ENCODE measurements at regions not wholly inside any gene's neighbourhood (a gene's known extent, or its start where the extent isn't known, plus 50 kb on each side); places are given as distances from the start of the nearest gene placed in this dataset.
"Not testable (repeated sequence)": the region's sequence is repeated elsewhere in the genome, so short reads cannot be mapped to it uniquely, and the experiment has no call there.

- H3K79me2 ChIP-seq (ENCODE audit: low read depth): no peaks in the 10 kb centered on the region
- no peaks in the 10 kb centered on the region; the same call in 1 of the 2 replicates for H3K9me3 ChIP-seq (ENCODE audit: insufficient read depth, low read depth)
- 0 out of 2 replicates have a peak, but pooled peaks cover 8% of the 10 kb centered on the region for H3K4me1 ChIP-seq (replicated peaks; ENCODE audit: insufficient read depth)
- H3K27me3 ChIP-seq (ENCODE audit: insufficient read depth, low read depth): no peaks in the 10 kb centered on the region
- no peaks in the 10 kb centered on the region for H3F3A ChIP-seq (ENCODE audit: insufficient read depth, low read depth)
- H4K20me1 ChIP-seq (ENCODE audit: insufficient read depth): no peaks in the 10 kb centered on the region
- CTCF ChIA-PET: no interaction called here
- H2AFZ ChIP-seq: no peak overlapping the region
- POLR2A ChIA-PET (ENCODE audit: unreplicated experiment): no interaction called here
- H3K36me3 ChIP-seq (ENCODE audit: low read depth): no peaks in the 10 kb centered on the region
- BruUV-seq (replicated peaks): no TSS peak
- H3K4me2 ChIP-seq: no peak overlapping the region
- DNase-seq: no peak
- H3K4me3 ChIP-seq: no peak overlapping the region
- TF ChIP-seq CTCF (conservative IDR thresholded peaks at IDR 0.05) (no peak), EZH2 (IDR thresholded peaks at IDR 0.05; ENCODE audit: low read depth) (no peak)
- H3K27ac ChIP-seq: no peak overlapping the region
- no peaks in the 10 kb centered on the region for H3K9me2 ChIP-seq (ENCODE audit: insufficient read depth)
- intact Hi-C loops (cut with micrococcal nuclease; ENCODE audit: unreplicated experiment): no loop called here
Observed at GRCh38 chr10:81603106-81603620, 271.8 kb upstream of the NRG3 start.

GRCh38 chr10:81644485-81644884 lies 230.5 kb upstream of the NRG3 start:
- H3K36me3 ChIP-seq (ENCODE audit: low read depth); H3K9me3 ChIP-seq (ENCODE audit: insufficient read depth, low read depth); H3K9me2 ChIP-seq (ENCODE audit: insufficient read depth); H3K4me1 ChIP-seq (replicated peaks; ENCODE audit: insufficient read depth); H3F3A ChIP-seq (ENCODE audit: insufficient read depth, low read depth); DNase-seq; H3K4me2 ChIP-seq; POLR2A ChIA-PET (ENCODE audit: unreplicated experiment); H2AFZ ChIP-seq; H3K4me3 ChIP-seq; H3K27ac ChIP-seq; H4K20me1 ChIP-seq (ENCODE audit: insufficient read depth); BruUV-seq (replicated peaks); intact Hi-C loops (cut with micrococcal nuclease; ENCODE audit: unreplicated experiment); H3K79me2 ChIP-seq (ENCODE audit: low read depth); CTCF ChIA-PET; H3K27me3 ChIP-seq (ENCODE audit: insufficient read depth, low read depth): not testable (repeated sequence)

DNA sequence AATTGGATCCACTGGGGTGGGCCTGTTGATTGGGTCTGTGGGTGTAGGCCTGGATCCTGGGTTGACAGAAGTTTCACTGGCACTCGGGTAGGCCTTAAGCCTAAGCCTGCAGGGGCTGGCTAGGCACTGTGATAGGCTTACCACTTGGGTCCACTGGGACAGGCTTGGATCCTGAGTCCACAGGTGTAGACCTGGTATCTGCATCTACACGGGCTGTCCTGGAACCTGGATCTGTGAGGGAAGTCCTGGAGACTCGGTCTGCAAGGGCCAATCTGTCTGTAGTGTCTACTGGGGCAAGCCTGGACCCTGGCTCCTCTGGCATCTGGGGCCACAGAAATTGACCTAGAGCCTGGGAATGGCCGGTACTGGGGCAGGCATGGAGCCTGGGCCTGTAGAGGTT lies 219.0 kb upstream of the NRG3 start:
- Histone ChIP-seq H3K27ac (no peak overlapping the region), H2AFZ (no peak overlapping the region), H3K9me3 (ENCODE audit: insufficient read depth, low read depth) (no peaks in the 10 kb centered on the region), H3K4me2 (no peak overlapping the region), H3K36me3 (ENCODE audit: low read depth) (no peaks in the 10 kb centered on the region), H3F3A (ENCODE audit: insufficient read depth, low read depth) (no peaks in the 10 kb centered on the region), H3K4me3 (no peak overlapping the region), H3K79me2 (ENCODE audit: low read depth) (no peaks in the 10 kb centered on the region), H3K4me1 (replicated peaks; ENCODE audit: insufficient read depth) (no peaks in the 10 kb centered on the region), H3K9me2 (ENCODE audit: insufficient read depth) (0 out of 2 replicates have a peak, but pooled peaks cover 7% of the 10 kb centered on the region), H4K20me1 (ENCODE audit: insufficient read depth) (no peaks in the 10 kb centered on the region; the same call in 1 of the 2 replicates), H3K27me3 (ENCODE audit: insufficient read depth, low read depth) (no peaks in the 10 kb centered on the region)
- no peak for DNase-seq
- BruUV-seq (replicated peaks): no TSS peak
- TF ChIP-seq CTCF (conservative IDR thresholded peaks at IDR 0.05) (no peak), EZH2 (IDR thresholded peaks at IDR 0.05; ENCODE audit: low read depth) (no peak)
- intact Hi-C loops (cut with micrococcal nuclease; ENCODE audit: unreplicated experiment): no loop called here
- ChIA-PET CTCF (no interaction called here), POLR2A (ENCODE audit: unreplicated experiment) (no interaction called here)

DNA sequence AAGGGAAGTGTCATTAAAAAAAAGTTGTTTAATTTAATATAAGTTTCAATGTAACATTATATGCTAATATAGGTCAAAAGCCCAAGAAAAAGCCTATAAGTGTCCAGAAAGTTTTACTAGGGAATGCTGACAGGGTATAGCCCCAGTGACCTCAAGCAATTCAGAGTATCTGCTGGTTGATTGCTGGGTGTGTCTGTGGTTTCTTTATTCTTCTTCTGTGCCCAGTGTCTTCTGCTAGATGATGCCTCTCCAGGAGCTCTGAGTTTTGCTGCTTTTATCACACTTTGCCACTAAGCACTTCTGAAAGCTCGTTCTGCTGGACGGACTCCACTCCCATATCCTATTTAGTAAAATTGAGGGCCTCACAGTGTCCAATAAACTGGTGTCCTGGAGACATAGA lies 212.2 kb upstream of the NRG3 start:
- no peak for DNase-seq

DNA sequence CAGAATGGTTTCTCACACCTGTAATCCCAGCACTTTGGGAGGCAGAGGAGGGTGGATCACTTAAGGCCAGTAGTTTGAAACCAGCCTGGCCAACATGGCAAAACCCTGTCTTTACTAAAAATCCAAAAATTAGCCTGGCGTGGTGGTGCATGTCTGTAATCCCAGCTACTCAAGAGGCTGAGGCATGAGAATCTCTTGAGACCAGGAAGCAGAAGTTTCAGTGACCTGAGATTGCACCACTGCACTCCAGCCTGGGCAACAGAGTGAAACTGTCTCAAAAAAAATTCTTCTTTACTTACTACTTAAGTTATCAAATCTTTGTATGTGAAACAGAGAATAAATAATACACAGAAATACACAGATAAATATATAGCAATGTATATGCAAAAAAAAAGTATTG lies 210.2 kb upstream of the NRG3 start:
- H3K79me2 ChIP-seq (ENCODE audit: low read depth); intact Hi-C loops (cut with micrococcal nuclease; ENCODE audit: unreplicated experiment); H3K36me3 ChIP-seq (ENCODE audit: low read depth): not testable (repeated sequence)

More for the DNA sequence above, 212.2 kb upstream of the NRG3 start:
- Histone ChIP-seq H3K9me2 (ENCODE audit: insufficient read depth) (peaks cover 7% of the 10 kb centered on the region; the same call in 1 of the 2 replicates), H3K9me3 (ENCODE audit: insufficient read depth, low read depth) (no peaks in the 10 kb centered on the region), H4K20me1 (ENCODE audit: insufficient read depth) (no peaks in the 10 kb centered on the region; the same call in 1 of the 2 replicates), H3K27me3 (ENCODE audit: insufficient read depth, low read depth) (no peaks in the 10 kb centered on the region), H3K4me2 (no peak overlapping the region), H2AFZ (no peak overlapping the region), H3K4me3 (no peak overlapping the region), H3K36me3 (ENCODE audit: low read depth) (no peaks in the 10 kb centered on the region), H3K4me1 (replicated peaks; ENCODE audit: insufficient read depth) (no peaks in the 10 kb centered on the region), H3K27ac (no peak overlapping the region), H3F3A (ENCODE audit: insufficient read depth, low read depth) (no peaks in the 10 kb centered on the region), H3K79me2 (ENCODE audit: low read depth) (no peaks in the 10 kb centered on the region)
- no TSS peak for BruUV-seq (replicated peaks)
- intact Hi-C loops (cut with micrococcal nuclease; ENCODE audit: unreplicated experiment): no loop called here
- ChIA-PET POLR2A (ENCODE audit: unreplicated experiment) (no interaction called here), CTCF (no interaction called here)
- TF ChIP-seq CTCF (conservative IDR thresholded peaks at IDR 0.05) (no peak), EZH2 (IDR thresholded peaks at IDR 0.05; ENCODE audit: low read depth) (no peak)

More for the DNA sequence above, 210.2 kb upstream of the NRG3 start:
- H3K9me3 ChIP-seq (ENCODE audit: insufficient read depth, low read depth); H3F3A ChIP-seq (ENCODE audit: insufficient read depth, low read depth); H3K27ac ChIP-seq; H3K4me1 ChIP-seq (replicated peaks; ENCODE audit: insufficient read depth); DNase-seq; H3K27me3 ChIP-seq (ENCODE audit: insufficient read depth, low read depth); CTCF ChIA-PET; H2AFZ ChIP-seq; H4K20me1 ChIP-seq (ENCODE audit: insufficient read depth); H3K9me2 ChIP-seq (ENCODE audit: insufficient read depth); POLR2A ChIA-PET (ENCODE audit: unreplicated experiment); BruUV-seq (replicated peaks); H3K4me2 ChIP-seq; H3K4me3 ChIP-seq: not testable (repeated sequence)
